Small intestine (tissue), 7 donors: ENCODE measurements at regions not wholly inside any gene's neighbourhood (a gene's known extent, or its start where the extent isn't known, plus 50 kb on each side); places are given as distances from the start of the nearest gene placed in this dataset.
"Not testable (repeated sequence)": the region's sequence is repeated elsewhere in the genome, so short reads cannot be mapped to it uniquely, and the experiment has no call there.

ENCODE experiments used
- DNase-seq, 2 donors: peaks; one replicate each; pipeline versions ENCODE4 v3.0.0 to v3.0.0-alpha.2; 2013
- FAIRE-seq: peaks from 2 replicates; lab custom pipeline; 2012; peaks lifted over from hg19 to GRCh38; lab: Jason Lieb, UNC
- H3K27ac ChIP-seq, 3 donors: one replicate each; pipeline ENCODE4 v1.5.1; 2013; ENCODE audit warnings: low read length in 2 of 3, mild to moderate bottlenecking in 2 of 3, control low read depth in 1 of 3, inconsistent platforms in 1 of 3, low read depth in 1 of 3, moderate library complexity in 1 of 3
- H3K27me3 ChIP-seq, 3 donors: one replicate each; pipeline ENCODE4 v1.6.1; 2013; ENCODE audit warnings: low read length in 3 of 3, inconsistent platforms in 1 of 3; ENCODE audit not compliant: control insufficient read depth in 3 of 3, insufficient read depth in 3 of 3
- H3K36me3 ChIP-seq, 3 donors: one replicate each; pipeline ENCODE4 v1.6.1; 2013; ENCODE audit warnings: low read length in 3 of 3, inconsistent platforms in 1 of 3, low read depth in 1 of 3, mild to moderate bottlenecking in 1 of 3, moderate library complexity in 1 of 3; ENCODE audit not compliant: control insufficient read depth in 3 of 3, insufficient read depth in 2 of 3
- H3K4me1 ChIP-seq, 3 donors: one replicate each; pipeline ENCODE4 v1.6.1; 2013; ENCODE audit warnings: low read length in 2 of 3, inconsistent platforms in 1 of 3, low read depth in 1 of 3, mild to moderate bottlenecking in 1 of 3, moderate library complexity in 1 of 3; ENCODE audit not compliant: control insufficient read depth in 3 of 3, insufficient read depth in 2 of 3
- H3K4me3 ChIP-seq, 3 donors: one replicate each; pipeline ENCODE4 v1.5.1; 2013; ENCODE audit warnings: low read length in 3 of 3, control low read depth in 1 of 3, inconsistent platforms in 1 of 3, low read depth in 1 of 3, mild to moderate bottlenecking in 1 of 3, moderate library complexity in 1 of 3
- H3K9me3 ChIP-seq, 2 donors: one replicate each; pipeline ENCODE4 v1.6.1; 2013; ENCODE audit warnings: low read depth in 1 of 2, low read length in 1 of 2; ENCODE audit not compliant: control insufficient read depth in 2 of 2, insufficient read depth in 1 of 2
- WGBS, 3 donors: extraction: QIAGEN DNeasy Blood & Tissue Kit; methylation state at CpG; one replicate each; pipeline ENCODE4 v1.1.7; 2013; 5-methylcytosine and 5-hydroxymethylcytosine counted together
- donor health status: healthy with polysubstance abuse.
- donor health status: control.
- donor health status: control.
- donor health status: Bipolar disorder and iron deficiency.
- donor health status: healthy.

DNA sequence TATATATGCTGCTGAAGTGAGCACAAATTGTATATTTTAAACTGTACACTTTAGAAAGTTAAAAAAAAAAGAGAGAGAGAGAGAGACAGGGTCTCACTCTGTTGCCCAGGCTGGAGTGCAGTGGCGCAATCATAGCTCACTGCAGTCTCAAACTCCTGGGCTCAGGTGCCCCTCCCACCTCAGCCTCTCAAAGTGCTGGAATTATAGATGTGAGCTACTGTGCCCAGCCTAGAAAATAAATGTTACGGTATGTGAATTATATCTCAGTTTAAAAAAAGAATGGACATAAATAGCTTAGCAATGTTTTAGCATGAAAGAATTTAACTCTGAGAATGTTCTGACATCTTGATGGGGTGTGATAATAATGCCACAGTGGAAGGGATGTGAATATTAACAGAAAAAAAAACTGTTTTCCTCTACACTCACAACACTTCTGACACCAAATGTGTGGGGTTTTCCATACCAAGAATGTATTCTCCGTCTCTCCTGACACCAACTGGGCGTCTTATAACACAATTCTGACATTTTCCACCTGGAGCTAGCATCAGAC lies 162.1 kb downstream of the PLCE1 start:
- H3K36me3 ChIP-seq, result no peaks in the 10 kb centered on the region
- no peaks in the 10 kb centered on the region for H3K9me3 ChIP-seq
- FAIRE-seq (no peak), DNase-seq (no peak)
- H3K27me3 ChIP-seq, result no peaks in the 10 kb centered on the region
- no peak overlapping the region for H3K4me3 ChIP-seq
- WGBS, 3 donors, result 84 to 99% (median 90%) methylated on average over 4 of the region's 4 CpGs
- no peaks in the 10 kb centered on the region for H3K4me1 ChIP-seq
- no peak overlapping the region for H3K27ac ChIP-seq

DNA sequence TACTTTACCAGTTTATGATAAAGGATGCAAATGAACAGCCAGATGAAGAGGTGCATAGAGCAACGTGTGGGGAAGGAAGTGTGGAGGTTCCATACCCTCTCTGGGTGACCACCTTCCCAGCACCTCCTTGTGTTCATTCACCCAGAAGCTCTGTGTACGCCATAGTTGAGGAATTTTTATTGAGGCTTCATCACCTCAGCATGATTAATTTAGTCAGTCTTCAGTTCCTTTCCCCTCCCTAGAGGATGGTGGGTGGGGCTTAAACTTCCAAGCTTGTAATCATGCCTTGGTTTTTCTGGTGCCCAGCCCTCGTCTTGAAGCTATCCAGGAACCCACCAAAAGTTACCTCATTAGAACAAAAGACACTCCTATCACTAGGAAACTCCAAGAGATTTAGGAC lies 162.7 kb downstream of the PLCE1 start:
- DNase-seq, result no peak
- H3K27ac ChIP-seq, result no peak overlapping the region
- H3K27me3 ChIP-seq, result no peaks in the 10 kb centered on the region
- no peak overlapping the region for H3K4me3 ChIP-seq
- no peaks in the 10 kb centered on the region for H3K9me3 ChIP-seq
- WGBS, 3 donors, result 75 to 85% (median 81%) methylated on average over 3 of the region's 3 CpGs
- H3K4me1 ChIP-seq, result no peaks in the 10 kb centered on the region
- FAIRE-seq, result no peak
- H3K36me3 ChIP-seq, result no peaks in the 10 kb centered on the region

DNA sequence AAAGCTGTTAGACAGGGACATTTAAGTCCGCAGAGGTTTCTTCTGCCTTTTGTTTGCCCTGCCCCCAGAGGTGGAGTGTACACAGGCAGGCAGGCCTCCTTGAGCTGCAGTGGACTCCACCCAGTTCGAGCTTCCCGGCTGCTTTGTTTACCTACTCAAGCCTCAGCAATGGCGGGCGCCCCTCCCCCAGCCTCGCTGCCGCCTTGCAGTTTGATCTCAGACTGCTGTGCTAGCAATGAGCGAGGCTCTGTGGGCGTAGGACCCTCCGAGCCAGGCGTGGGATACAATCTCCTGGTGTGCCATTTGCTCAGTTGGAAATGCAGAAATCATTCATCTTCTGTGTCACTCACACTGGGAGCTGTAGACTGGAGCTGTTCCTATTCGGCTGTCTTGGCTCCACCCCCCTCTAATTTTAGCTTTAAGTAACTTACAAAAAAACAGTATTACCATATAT lies 171.5 kb downstream of the PLCE1 start:
- DNase-seq, H3K4me1 ChIP-seq, H3K9me3 ChIP-seq, H3K4me3 ChIP-seq, FAIRE-seq, H3K27me3 ChIP-seq, H3K27ac ChIP-seq, H3K36me3 ChIP-seq: not testable (repeated sequence)
- WGBS, 3 donors, result 78 to 83% (median 82%) methylated on average over 8 to 11 of the region's 12 CpGs

DNA sequence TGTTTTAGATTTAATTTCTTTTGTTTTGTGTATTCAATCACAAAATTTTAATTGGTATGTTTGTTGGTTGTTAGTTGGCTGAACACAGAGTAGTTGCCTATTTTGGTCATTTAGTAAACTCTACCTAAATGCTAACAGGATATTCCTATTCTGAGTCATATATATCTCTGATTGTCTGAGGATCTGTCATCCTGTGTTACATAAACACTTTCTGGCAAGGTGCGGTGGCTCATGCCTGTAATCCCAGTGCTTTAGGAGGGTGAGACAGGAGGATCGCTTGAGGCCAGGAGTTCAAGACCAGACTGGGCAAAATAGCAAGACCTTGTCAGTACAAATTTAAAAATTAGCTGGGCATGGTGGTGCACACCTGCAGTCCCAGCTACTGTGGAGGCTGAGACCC lies 178.6 kb downstream of the PLCE1 start:
- Histone ChIP-seq H3K9me3 (no peaks in the 10 kb centered on the region), H3K27me3 (no peaks in the 10 kb centered on the region), H3K27ac (no peak overlapping the region), H3K4me1 (no peaks in the 10 kb centered on the region), H3K4me3 (no peak overlapping the region), H3K36me3 (peaks cover 0 to 19% (median 2%) of the 10 kb centered on the region in 3 donors)
- DNase-seq (no peak), FAIRE-seq (no peak)
- WGBS, 3 donors, result 90 to 98% (median 91%) methylated on average over 2 of the region's 2 CpGs

DNA sequence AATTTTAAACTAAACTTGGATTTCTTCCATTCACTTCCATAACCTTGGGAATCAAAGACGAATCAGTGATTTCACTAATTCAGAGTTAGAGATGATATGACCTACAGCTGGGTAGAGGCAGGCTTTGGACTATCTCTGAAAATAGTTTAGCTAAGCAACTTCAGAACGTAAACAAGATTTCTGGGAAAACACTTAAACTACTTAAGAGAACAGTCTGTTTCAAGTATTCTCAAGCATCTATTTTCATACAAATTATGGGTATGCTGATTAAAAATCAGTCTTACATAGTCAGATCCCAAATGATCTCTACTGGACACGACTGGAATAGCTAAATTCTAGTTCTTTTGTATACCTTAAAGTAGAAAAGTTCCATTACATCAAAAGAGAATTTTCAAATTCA lies 179.9 kb downstream of the PLCE1 start:
- Histone ChIP-seq H3K27me3 (no peaks in the 10 kb centered on the region), H3K27ac (no peak overlapping the region), H3K4me3 (no peak overlapping the region), H3K36me3 (peaks cover 0 to 17% (median 2%) of the 10 kb centered on the region in 3 donors), H3K4me1 (no peaks in the 10 kb centered on the region), H3K9me3 (no peaks in the 10 kb centered on the region)
- DNase-seq (no peak), FAIRE-seq (no peak)
- WGBS, 3 donors, result 49 to 90% (median 71%) methylated on average over 3 of the region's 3 CpGs

DNA sequence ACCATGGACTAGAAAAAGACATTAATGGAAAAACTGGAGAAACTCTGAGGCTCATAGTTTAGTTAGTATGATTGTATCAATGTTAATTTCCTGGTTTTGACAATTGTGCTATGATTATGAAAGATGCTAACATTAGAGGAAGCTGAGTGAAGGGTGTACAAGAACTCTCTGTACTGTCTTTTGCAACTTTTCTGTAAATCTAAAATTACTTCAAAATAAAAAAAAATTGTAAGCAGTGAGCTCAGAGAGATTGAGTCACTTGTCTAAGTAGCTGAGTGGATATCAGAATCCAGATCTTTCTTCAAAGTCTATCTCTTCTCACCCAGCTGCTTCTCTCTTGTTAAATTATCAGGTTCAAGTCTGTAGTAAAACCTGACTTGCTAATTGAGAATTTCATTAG lies 181.1 kb downstream of the PLCE1 start:
- H3K9me3 ChIP-seq, result no peaks in the 10 kb centered on the region
- DNase-seq, result no peak

DNA sequence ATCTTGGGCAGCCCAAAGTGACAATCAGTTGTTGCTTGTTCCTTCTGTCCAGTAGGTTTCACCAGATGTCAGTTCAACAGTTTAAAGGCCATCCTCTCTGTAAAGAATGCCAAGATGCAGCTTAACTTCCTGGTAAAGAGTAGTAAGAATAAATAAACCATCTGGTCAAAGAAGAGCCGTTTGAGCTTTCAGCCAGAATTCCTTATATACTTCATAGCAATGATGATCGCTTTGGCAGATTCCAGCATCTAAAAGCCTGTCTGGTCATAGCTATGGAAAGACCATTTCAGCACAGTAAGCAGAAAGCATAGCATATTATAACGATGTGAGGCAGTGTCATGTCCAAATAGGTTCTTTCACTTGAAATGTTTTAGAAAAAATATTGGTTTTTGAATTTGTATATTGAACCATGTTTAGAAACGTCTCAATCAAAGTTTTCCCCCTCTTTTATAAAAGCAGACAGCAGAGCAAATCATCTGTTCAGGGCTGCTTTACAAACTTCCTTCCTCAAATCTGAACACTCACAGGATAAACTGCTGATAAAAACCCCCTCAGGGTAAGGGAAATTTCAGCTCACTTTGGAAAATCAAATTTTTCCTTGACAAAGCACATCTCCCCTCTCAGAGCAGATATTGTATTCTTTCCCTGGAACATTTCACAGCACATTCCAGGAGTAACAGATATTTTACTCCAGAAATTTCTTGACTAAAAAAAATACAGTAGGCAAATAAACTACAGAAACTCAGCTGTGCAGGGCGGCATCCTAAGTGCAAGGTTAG lies 184.1 kb downstream of the NOC3L start:
- Histone ChIP-seq H3K4me3 (no peak overlapping the region), H3K27ac (no peak overlapping the region), H3K9me3 (no peaks in the 10 kb centered on the region), H3K4me1 (no peaks in the 10 kb centered on the region), H3K36me3 (peaks cover 0 to 10% (median 0%) of the 10 kb centered on the region in 3 donors), H3K27me3 (no peaks in the 10 kb centered on the region)
- WGBS, 3 donors, result 64 to 75% (median 74%) methylated on average over 5 of the region's 5 CpGs
- no peak for DNase-seq
- FAIRE-seq, result no peak

More for the DNA sequence above, 181.1 kb downstream of the PLCE1 start:
- Histone ChIP-seq H3K36me3 (peaks cover 0 to 19% (median 2%) of the 10 kb centered on the region in 3 donors), H3K27ac (no peak overlapping the region), H3K27me3 (no peaks in the 10 kb centered on the region), H3K4me3 (no peak overlapping the region), H3K4me1 (no peaks in the 10 kb centered on the region)
- no peak for FAIRE-seq

DNA sequence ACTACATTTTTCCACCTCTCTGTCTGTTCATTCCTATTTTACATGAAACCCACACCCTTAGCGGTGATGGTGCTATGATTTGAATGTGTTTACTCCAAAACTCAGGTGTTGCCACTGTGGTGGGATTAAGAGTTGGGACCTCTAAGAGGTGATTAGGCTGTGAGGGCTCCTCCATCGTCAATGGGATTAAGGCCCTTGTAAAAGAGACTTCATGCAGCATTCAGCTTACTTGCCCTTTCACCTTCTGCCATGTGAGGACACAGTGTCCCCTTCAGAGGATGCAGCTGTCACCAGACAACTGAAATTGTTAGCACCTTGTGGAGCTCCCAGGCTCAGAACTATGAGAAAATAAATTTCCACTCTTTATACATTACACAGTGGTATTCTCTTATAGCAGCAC lies 182.2 kb downstream of the NOC3L start:
- Histone ChIP-seq H3K9me3 (no peaks in the 10 kb centered on the region), H3K27ac (no peak overlapping the region), H3K4me3 (no peak overlapping the region), H3K27me3 (no peaks in the 10 kb centered on the region), H3K36me3 (peaks cover 0 to 15% (median 0%) of the 10 kb centered on the region in 3 donors), H3K4me1 (no peaks in the 10 kb centered on the region)
- DNase-seq (no peak), FAIRE-seq (no peak)
- WGBS, 3 donors, result 83 to 86% (median 84%) methylated on average over 2 of the region's 2 CpGs
